HG02943 (cell line): ENCODE measurements at regions not wholly inside any gene's neighbourhood (a gene's known extent, or its start where the extent isn't known, plus 50 kb on each side); places are given as distances from the start of the nearest gene placed in this dataset.

ENCODE experiments used
- ATAC-seq: cut with Tn5 transposase; IDR thresholded peaks from one replicate; pipeline ENCODE4 v1.9.1; 2021; ENCODE audit warnings: mild to moderate bottlenecking, low read depth, moderate library complexity; ENCODE audit not compliant: unreplicated experiment

GRCh38 chr2:223366566-223366965 lies 235.6 kb downstream of the SCG2 start:
- no peak for ATAC-seq

DNA sequence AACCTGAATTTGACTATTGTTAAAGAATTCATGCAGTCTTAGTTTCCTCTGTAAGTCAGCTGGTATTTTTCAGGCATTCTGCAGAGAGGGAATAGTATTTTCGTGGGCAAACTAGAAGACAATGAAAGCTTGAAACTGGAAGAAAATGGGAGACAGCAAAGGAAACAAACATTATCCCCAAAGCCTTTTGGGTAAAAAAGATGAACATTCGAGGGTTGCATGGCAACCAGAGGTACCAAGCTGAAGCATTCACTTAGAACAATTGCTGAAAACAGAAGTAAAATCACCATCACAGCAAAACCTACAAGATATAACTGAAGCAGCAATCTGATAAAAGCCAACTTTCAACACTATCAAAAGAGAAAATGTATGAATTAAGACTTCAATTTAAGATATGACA lies 233.7 kb downstream of the SCG2 start:
- ATAC-seq, result no peak

GRCh38 chr2:223369889-223370288 lies 232.3 kb downstream of the SCG2 start:
- no peak for ATAC-seq

- no peak for ATAC-seq
Measured at GRCh38 chr2:223383315-223383714, 218.8 kb downstream of the SCG2 start.

DNA sequence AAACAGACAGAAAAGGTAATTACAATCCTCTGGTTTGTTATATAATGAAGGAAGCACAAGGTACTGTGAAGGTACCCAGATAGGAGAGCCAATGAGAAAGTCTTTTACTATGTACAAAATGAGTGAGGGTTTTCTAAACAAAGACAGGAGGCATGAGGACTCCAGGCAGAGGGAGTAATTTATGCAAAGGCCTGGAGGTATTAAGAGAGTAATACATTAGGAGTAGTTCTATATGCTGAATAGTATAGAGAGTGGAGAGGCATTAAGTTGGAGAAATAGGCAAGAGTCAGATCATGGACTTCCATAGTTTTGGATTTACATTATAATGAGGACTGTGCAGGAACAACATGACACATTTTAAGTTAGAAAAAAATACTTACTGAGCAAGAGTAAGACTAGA lies 216.0 kb downstream of the SCG2 start:
- ATAC-seq, result no peak

DNA sequence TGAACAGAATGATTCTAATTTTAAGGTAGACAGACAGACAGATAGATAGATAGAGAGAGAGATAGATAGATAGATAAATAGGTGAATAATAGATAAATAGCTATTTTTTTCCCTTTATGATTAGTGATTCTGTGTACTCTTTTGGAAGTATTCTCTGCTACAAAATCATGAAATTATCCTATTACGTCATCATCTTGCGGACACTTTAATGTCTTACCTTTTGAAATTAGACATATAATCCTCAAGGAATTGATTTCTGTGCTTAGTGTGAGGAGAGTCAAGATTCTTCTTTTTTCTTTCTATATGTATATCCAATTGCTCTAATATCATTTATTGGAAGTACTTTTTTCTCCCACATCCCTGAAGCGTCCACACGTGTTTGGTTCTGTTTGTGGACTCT lies 215.2 kb downstream of the SCG2 start:
- ATAC-seq, result no peak

DNA sequence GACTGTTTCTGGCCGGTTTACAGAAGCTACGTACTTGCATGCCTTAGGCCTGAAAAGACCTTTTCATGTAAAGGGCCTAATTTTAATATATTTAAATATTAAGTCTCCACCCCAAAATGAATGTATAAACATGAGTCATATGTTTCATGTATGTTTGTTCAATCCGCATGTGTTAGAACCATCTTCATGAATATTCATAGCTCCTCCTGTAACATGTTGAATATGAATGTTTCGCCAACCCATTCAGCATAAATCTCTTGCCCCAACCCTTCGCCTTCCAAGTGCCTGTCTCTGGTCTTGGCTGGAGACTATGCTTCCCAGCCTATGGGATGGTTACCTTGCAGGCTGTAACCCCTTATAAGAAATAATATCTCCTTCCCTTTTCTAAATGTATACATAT lies 212.5 kb downstream of the SCG2 start:
- ATAC-seq, result no peak

DNA sequence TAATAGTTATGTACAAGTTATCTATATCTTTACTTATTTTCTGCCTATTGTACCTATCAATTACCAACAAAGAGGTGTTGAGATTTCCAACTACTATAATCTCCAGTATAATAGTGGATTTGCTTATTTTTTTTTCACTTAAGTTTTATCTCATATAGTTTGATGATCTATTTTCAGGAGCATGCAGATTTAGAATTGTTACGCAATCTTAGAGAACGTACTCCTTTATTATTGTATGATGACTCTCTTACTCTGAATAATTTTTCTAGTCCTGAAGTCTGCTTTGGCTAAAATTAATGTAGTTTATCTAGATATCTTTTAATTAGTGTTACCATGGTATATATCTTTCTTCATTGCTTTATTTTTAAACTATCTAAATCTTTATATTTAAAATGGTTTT lies 205.2 kb downstream of the SCG2 start:
- ATAC-seq, result no peak

GRCh38 chr2:223399357-223399957 lies 202.7 kb downstream of the SCG2 start:
- no peak for ATAC-seq

DNA sequence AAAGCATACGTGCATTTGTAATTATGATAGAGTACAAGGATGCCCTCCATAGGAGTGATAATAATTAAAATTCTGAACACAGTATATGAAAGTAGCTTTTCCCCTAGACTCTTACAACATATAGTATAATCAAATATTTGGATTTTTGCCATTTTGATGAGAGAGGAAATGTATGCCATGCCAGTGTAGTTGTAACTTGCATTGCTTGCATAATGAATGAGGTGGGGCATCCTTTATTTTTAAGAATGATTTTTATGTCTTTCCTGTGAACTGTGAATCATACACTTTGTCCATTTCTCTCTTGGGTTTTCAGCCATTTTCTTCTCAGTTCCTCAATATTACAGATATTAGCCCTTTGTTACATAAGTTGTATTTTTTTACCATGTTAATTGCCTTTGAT lies 197.5 kb downstream of the SCG2 start:
- no peak for ATAC-seq

DNA sequence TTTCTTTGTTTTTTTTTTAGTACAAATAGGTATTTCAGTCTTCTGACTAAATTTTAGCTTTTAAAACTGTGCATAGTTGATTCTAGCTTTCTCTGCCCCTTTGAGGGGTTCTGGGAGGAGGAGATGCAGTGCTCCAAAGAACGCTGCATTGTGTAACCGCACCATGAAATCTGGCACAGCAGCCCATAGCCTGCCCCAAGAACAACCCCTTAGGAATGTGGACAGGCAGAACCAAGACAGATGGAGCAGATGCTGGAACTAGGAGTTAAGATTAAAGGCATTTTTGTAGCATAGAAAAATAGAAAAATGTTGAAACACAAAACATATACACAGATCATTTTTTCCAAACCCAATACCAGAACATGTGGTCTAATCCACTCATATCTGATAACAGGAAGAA lies 187.5 kb downstream of the SCG2 start:
- ATAC-seq, result no peak

GRCh38 chr2:223415071-223415470 lies 187.1 kb downstream of the SCG2 start:
- ATAC-seq, result no peak

- no peak for ATAC-seq
Measured at GRCh38 chr2:223416815-223417610, 185.1 kb downstream of the SCG2 start.

DNA sequence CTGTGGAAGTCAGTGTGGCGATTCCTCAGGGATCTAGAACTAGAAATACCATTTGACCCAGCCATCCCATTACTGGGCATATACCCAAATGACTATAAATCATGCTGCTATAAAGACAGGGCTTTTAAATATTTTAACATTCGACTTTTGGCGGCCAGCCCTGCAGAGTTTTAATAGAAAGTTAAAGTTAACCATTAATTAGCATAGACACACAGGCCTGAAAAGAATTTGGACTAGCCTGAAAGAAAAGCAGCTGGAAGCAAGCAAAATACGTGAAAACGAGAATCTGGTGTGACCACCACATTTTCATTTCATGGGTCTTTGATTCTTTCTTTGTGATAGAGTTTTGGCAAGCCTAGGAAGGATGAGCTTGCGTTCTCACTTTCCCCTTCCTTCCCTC lies 184.0 kb downstream of the SCG2 start:
- no peak for ATAC-seq

DNA sequence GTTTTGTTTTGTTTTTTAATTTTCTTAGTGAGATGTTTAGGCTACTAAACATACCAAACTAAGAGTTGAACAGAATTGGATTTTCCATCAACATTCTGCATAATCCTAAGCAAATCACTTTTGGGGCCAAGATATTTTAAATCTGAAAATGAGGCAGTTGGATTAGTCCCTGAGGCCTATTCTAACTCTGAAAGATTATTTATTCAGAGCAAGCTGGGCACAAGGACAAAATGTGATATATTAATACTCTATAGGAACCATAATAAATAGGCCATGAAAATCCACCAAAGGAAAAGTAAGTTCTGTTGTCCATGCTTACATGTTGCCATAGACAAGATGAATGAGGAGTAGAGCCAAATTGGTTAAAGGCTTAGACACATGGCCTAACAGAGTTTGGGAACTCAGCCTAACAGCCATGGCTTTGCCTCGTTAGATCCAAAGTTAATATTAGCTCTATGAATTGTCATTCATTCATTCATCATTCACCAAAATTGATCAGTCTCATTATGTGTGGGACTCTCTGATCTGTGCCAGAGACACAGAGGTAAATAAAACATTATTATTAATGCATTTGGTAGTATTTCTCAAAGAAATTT lies 183.5 kb downstream of the SCG2 start:
- ATAC-seq, result no peak

- no peak for ATAC-seq
Measured at GRCh38 chr2:223420048-223420447, 182.1 kb downstream of the SCG2 start.

DNA sequence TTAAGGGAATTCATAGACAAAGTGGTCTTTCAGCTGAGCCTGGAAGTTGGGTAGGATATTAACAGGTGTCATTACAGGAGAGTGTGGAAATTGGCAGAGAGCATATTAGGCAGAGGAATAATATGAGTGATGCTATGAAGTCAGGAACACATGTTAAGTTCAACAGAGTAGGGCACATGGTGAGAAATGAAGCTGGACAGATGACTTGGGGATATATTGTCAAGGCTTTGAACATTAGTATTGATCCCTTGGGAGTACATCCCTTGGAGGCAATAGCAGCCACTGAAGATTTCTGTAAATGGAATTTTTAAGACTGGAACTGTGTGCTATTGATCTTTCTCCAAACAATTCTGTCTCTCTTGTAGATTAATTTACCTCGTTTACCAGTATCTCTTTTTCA lies 170.7 kb downstream of the SCG2 start:
- ATAC-seq, result no peak

- ATAC-seq, result no peak
Measured at GRCh38 chr2:223433461-223433860, 168.7 kb downstream of the SCG2 start.

GRCh38 chr2:223437788-223438187 lies 164.4 kb downstream of the SCG2 start:
- no peak for ATAC-seq

DNA sequence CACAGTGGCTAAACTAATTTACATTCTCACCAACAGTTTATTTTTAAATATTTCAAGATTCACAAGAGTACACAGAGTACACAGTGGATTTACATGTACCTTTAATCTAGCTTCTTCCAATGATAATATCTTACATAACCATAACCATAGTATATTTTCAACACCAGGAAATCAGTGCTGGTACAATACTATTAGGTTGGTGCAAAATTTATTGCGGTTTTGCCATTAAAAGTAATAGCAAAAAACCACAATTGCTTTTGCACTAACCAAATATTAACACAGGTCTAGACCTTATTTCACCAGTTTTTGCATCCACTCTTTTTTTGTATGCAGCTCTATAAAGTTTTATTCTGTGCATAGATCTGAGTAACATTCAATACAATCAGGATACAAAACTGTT lies 163.0 kb downstream of the SCG2 start:
- ATAC-seq, result no peak

DNA sequence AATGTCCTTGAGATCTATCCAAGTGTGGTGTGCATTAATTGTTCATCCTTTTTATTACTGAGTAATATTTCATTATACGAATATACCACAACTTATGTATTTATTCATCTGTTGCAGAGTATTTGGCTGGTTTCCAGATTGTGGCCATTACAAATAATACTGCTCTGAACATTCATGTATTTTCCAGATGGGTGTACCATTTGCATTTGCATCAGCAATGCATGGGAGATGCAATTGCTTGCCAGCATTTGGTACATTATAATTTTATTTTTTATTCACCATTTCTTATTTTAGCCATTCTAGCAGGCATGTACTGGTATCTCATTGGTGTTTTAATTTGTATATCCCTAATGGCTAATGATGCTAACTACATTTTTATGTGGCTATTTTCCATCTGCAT lies 162.4 kb downstream of the SCG2 start:
- no peak for ATAC-seq

- no peak for ATAC-seq
Measured at GRCh38 chr2:223442847-223443246, 159.3 kb downstream of the SCG2 start.
